CD14-positive monocyte (primary cell): ENCODE measurements at regions not wholly inside any gene's neighbourhood (a gene's known extent, or its start where the extent isn't known, plus 50 kb on each side); places are given as distances from the start of the nearest gene placed in this dataset.

Experiments
- DNase-seq, 3 donors: peaks; one replicate each; pipeline ENCODE4 v3.0.0-alpha.2; 2011 to 2022
- H2AFZ ChIP-seq: 2 replicates; pipeline ENCODE4 v1.6.0; 2012; ENCODE audit warnings: mild to moderate bottlenecking, low read depth, low read length, inconsistent platforms; ENCODE audit not compliant: insufficient read depth, poor library complexity, severe bottlenecking
- H3K27ac ChIP-seq, 2 donors: 1 replicate in 1 of 2; 2 replicates in 1 of 2; pipeline ENCODE4 v1.5.1; 2012 to 2013; ENCODE audit warnings: low read length in 2 of 2, control low read depth in 1 of 2, inconsistent platforms in 1 of 2, low read depth in 1 of 2, mild to moderate bottlenecking in 1 of 2
- H3K27me3 ChIP-seq, 2 donors: one replicate each; pipeline versions ENCODE4 v1.6.0 to v1.6.1; 2011 to 2013; ENCODE audit warnings: low read length in 2 of 2; ENCODE audit not compliant: control insufficient read depth in 2 of 2, insufficient read depth in 2 of 2
- H3K36me3 ChIP-seq, 2 donors: replicated peaks in 1 of 2; 1 replicate in 1 of 2; 2 replicates in 1 of 2; pipeline versions ENCODE4 v1.5.1 to v1.6.1; 2012 to 2013; ENCODE audit warnings: low read length in 2 of 2, control low read depth in 1 of 2, inconsistent platforms in 1 of 2, mild to moderate bottlenecking in 1 of 2; ENCODE audit not compliant: insufficient read depth in 2 of 2, control insufficient read depth in 1 of 2
- H3K4me1 ChIP-seq, 2 donors: 1 replicate in 1 of 2; 2 replicates in 1 of 2; pipeline versions ENCODE4 v1.5.1 to v1.6.1; 2012 to 2013; ENCODE audit warnings: low read length in 2 of 2, control low read depth in 1 of 2, inconsistent platforms in 1 of 2, mild to moderate bottlenecking in 1 of 2, moderate library complexity in 1 of 2; ENCODE audit not compliant: insufficient read depth in 2 of 2, control insufficient read depth in 1 of 2
- H3K4me2 ChIP-seq: replicated peaks from 2 replicates; pipeline ENCODE3; 2012; ENCODE audit warnings: low read length, moderate library complexity, mild to moderate bottlenecking; ENCODE audit not compliant: poor library complexity, severe bottlenecking; ENCODE audit errors: extremely low read depth
- H3K4me3 ChIP-seq, 3 experiments: fragments of 200-600 bp in 1 of 3; sonication (generic) in 1 of 3; replicated peaks in 1 of 3; 1 replicate in 2 of 3; 2 replicates in 1 of 3; pipeline ENCODE4 v1.5.1; 2011 to 2013; ENCODE audit warnings: low read length in 3 of 3, mild to moderate bottlenecking in 3 of 3, control low read depth in 2 of 3, low read depth in 2 of 3, inconsistent platforms in 1 of 3, moderate library complexity in 1 of 3
- H3K79me2 ChIP-seq: 2 replicates; pipeline ENCODE4 v1.6.0; 2012; ENCODE audit warnings: mild to moderate bottlenecking, control low read depth, inconsistent platforms, low read length, moderate library complexity; ENCODE audit not compliant: insufficient read depth
- H3K9ac ChIP-seq: 2 replicates; pipeline ENCODE4 v1.6.0; 2017; ENCODE audit warnings: low read length, mild to moderate bottlenecking; ENCODE audit not compliant: insufficient read depth, poor library complexity, severe bottlenecking
- H3K9me3 ChIP-seq, 2 donors: replicated peaks in 1 of 2; 1 replicate in 1 of 2; 2 replicates in 1 of 2; pipeline versions ENCODE4 v1.5.1 to v1.6.1; 2012 to 2013; ENCODE audit warnings: low read length in 2 of 2, control low read depth in 1 of 2; ENCODE audit not compliant: control insufficient read depth in 1 of 2, insufficient read depth in 1 of 2
- H4K20me1 ChIP-seq: 2 replicates; pipeline ENCODE4 v1.6.0; 2012; ENCODE audit warnings: mild to moderate bottlenecking, low read length, control low read depth, moderate library complexity; ENCODE audit not compliant: insufficient read depth
- H3K27ac Mint-ChIP-seq, 7 donors: one replicate each; pipeline ENCODE4 v1.8.0; 2020; ENCODE audit warnings: mild to moderate bottlenecking in 7 of 7, mixed read lengths in 7 of 7, moderate library complexity in 6 of 7, inconsistent platforms in 2 of 7
- H3K27me3 Mint-ChIP-seq, 3 donors: one replicate each; pipeline ENCODE4 v1.8.0; 2021 to 2022; ENCODE audit warnings: low read depth in 3 of 3, mild to moderate bottlenecking in 3 of 3, mixed read lengths in 3 of 3, moderate library complexity in 3 of 3, inconsistent platforms in 1 of 3
- H3K36me3 Mint-ChIP-seq, 2 donors: one replicate each; pipeline ENCODE4 v1.8.0; 2020; ENCODE audit warnings: mixed read lengths in 2 of 2, inconsistent platforms in 1 of 2, mild to moderate bottlenecking in 1 of 2
- H3K4me1 Mint-ChIP-seq: one replicate; pipeline ENCODE4 v1.8.0; 2020; ENCODE audit warnings: mild to moderate bottlenecking, mixed read lengths
- H3K4me3 Mint-ChIP-seq, 2 donors: one replicate each; pipeline ENCODE4 v1.8.0; 2020; ENCODE audit warnings: mild to moderate bottlenecking in 2 of 2, mixed read lengths in 2 of 2, moderate library complexity in 1 of 2
- H3K9me3 Mint-ChIP-seq, 7 donors: one replicate each; pipeline ENCODE4 v1.8.0; 2020 to 2022; ENCODE audit warnings: mixed read lengths in 7 of 7, mild to moderate bottlenecking in 6 of 7, moderate library complexity in 6 of 7, inconsistent platforms in 2 of 7
- CTCF ChIP-seq: fragments of 200-600 bp; IDR thresholded peaks from one replicate; pipeline ENCODE4 v1.8.0; 2022; ENCODE audit warnings: antibody characterized with exemption, mild to moderate bottlenecking
- whole genome bisulfite sequencing: methylation state at CpG from one replicate; pipeline ENCODE4 v1.1.5; 2013; ENCODE audit warnings: missing lambda C conversion rate; ENCODE audit not compliant: insufficient coverage; 5-methylcytosine and 5-hydroxymethylcytosine counted together
- intact Hi-C, 2 donors: fragments of 100-400 bp; cut with micrococcal nuclease; formaldehyde crosslinking; loops; one replicate each; pipeline versions ENCODE4 v1.15.0 to v1.15.1; 2023

DNA sequence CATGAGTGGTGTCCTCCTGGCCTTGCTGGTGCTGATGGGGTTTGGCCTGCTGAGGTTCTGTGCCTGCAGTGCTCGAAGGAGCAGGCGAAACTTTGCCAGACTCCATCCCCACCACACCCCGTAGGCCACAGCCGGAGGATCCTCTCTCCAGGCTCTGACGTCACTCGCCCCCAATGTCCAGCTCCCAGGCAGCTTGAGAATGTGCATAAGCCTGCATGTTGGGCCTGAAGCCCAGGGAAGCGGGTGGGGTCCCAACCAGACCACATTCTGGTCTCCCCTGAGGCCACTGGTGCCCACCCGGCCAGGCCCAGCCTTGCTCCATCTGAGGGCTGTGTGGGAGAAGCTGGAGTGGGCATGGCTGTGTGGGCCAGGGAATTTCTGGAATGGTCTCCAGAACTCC, 109.8 kb downstream of the ASB7 start:
- Histone ChIP-seq H3K9me3 (no peaks in the 10 kb centered on the region), H3K36me3 (no peaks in the 10 kb centered on the region), H3K9ac (no peak overlapping the region), H3K27ac (no peak overlapping the region), H3K79me2 (no peaks in the 10 kb centered on the region), H2AFZ (no peak overlapping the region), H3K27me3 (no peaks in the 10 kb centered on the region), H4K20me1 (no peaks in the 10 kb centered on the region), H3K4me3 (no peak overlapping the region), H3K4me2 (no peak overlapping the region), H3K4me1 (no peaks in the 10 kb centered on the region)
- TF ChIP-seq CTCF: no peak
- Mint-ChIP-seq H3K27me3 (peaks cover 1 to 12% (median 5%) of the 10 kb centered on the region in 3 donors), H3K27ac (peak overlapping the region in 1 of 7 donors; percentile 25), H3K4me3 (no peak overlapping the region), H3K36me3 (no peaks in the 10 kb centered on the region), H3K9me3 (peaks cover 2 to 9% (median 6%) of the 10 kb centered on the region in 7 donors), H3K4me1 (no peaks in the 10 kb centered on the region)
- intact Hi-C loops: no loop called here
- DNase-seq: no peak
- 97% methylated on average over 6 of the region's 8 CpGs for WGBS

- Mint-ChIP-seq H3K9me3 (peaks cover 2 to 9% (median 6%) of the 10 kb centered on the region in 7 donors), H3K27ac (no peak overlapping the region), H3K4me3 (no peak overlapping the region), H3K27me3 (peaks cover 5 to 12% (median 10%) of the 10 kb centered on the region in 3 donors), H3K4me1 (no peaks in the 10 kb centered on the region), H3K36me3 (no peaks in the 10 kb centered on the region)
- H3K27ac ChIP-seq: no peak overlapping the region
- intact Hi-C loops: no loop called here
- H3K4me2 ChIP-seq: no peak overlapping the region
- TF ChIP-seq CTCF: no peak
- H2AFZ ChIP-seq: no peak overlapping the region
- DNase-seq: no peak
- no peaks in the 10 kb centered on the region for H3K27me3 ChIP-seq
- H3K36me3 ChIP-seq: no peaks in the 10 kb centered on the region
- no peak overlapping the region for H3K4me3 ChIP-seq
- no peaks in the 10 kb centered on the region for H3K79me2 ChIP-seq
- H3K9ac ChIP-seq: no peak overlapping the region
- no peaks in the 10 kb centered on the region for H3K4me1 ChIP-seq
- no peaks in the 10 kb centered on the region for H3K9me3 ChIP-seq
- H4K20me1 ChIP-seq: no peaks in the 10 kb centered on the region
- 93% methylated on average over 21 of the region's 22 CpGs for WGBS
Measured at GRCh38 chr15:100713163-100713867, 110.9 kb downstream of the ASB7 start.
